COLO668 (cell line): ENCODE measurements at regions not wholly inside any gene's neighbourhood (a gene's known extent, or its start where the extent isn't known, plus 50 kb on each side); places are given as distances from the start of the nearest gene placed in this dataset.
"Not testable (repeated sequence)": the region's sequence is repeated elsewhere in the genome, so short reads cannot be mapped to it uniquely, and the experiment has no call there.

Source experiments
- DNase-seq: peaks from one replicate; lab custom pipeline; 2025; ENCODE audit not compliant: unreplicated experiment; lab: John Stamatoyannopoulos, UW

DNA sequence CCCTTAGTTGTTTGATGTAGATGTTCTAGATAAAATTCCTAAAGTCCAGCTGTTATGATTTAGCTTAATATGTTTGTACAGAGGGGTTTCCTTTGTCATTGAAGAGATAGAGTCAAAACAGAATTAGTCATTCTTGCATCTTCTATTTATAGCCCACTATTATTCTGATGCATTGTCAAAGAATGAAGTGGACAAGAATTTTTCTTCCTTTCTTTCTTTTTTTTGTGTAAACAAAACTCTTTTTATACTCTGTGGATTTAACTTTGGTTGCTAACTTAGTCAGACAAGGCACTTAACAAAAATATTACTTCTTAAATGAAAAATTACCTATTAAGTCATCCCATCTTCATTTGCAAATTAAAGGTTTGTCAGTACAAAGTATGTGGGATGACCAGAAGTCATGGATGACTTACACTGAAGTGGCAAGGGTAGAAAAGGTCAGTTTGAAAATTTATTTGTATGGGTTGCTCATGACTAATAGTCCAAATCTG lies 215.6 kb upstream of the DDHD1 start:
- no peak for DNase-seq

DNA sequence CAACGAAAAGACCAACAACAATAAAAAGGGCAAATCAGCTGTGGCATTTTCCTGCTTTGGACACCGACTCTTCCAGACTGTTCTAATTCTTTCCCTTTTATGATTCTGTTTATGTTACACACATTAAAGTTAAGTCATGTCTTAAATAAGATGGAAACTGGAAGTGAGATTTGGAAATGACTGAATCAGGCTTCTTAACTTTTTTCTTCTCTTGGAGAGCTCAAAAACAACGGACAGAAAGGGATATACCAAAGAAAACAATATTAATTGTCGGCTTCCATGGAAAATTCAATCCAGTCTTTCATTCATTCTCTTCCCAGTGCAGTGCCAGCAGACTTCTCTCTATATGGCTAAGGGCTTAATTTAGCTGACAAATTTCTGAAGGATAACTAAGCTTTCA lies 214.9 kb upstream of the DDHD1 start:
- no peak for DNase-seq

DNA sequence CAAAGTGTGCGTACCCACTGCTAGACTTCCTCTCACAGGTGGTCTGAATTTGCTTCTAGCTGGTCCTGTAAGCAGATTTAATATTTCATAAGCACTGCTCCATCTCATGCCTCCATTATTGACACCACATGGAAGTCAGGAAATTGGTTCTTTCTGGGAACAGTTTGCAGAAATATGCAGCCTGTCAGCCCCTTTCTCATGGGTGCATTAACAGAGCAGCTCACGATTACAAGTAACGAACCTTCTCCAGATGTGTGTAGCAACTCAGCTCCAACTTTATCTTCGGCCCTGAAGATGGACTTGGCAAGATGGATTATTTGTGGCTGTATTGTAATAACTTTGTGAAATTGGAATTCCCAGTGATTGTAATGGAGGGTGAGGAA lies 214.5 kb upstream of the DDHD1 start:
- no peak for DNase-seq

DNA sequence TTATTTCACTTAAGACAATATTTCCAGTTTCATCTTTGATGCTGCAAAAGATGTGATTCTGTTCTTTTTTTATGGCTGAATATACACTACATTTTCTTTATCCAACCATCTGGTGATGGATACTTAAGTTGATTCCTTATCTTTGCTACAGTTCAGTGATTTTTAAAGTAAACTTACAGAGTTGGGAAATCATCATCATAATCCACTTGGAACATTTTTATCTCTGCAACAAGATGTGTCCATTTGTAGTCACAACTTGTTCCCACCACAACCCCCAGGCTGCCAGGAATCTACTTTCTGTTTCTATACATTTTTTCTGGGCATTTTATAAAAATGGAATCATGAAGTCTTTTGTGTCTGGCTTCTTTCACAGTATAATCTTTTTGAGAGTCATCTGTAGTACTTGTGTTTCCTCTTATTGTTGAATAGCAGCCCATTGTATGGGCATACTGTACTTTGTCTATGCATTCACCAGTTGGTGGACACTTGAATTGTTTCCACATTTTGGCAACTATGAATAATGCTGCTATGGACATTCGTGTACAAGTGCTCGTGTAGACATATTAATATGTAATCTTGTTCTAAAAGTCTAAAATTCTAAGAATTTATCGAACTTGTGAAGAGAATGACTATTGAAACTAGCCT lies 212.5 kb upstream of the DDHD1 start:
- no peak for DNase-seq

DNA sequence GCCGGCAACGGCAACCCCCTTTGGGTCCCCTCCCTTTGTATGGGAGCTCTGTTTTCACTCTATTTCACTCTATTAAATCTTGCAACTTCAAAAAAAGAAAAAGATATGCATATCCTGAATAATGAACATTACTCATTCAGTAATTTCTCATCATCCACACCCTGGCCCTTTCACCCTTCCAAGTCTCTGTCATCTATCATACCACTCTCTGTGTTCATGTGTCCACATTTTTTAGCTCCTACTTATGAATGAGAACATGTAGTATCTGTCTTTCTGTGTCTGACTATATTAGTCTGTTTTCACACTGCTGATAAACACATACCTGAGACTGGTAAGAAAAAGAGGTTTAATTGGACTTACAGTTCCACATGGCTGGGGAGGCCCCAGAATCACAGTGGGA lies 209.8 kb upstream of the DDHD1 start:
- DNase-seq = not testable (repeated sequence)

DNA sequence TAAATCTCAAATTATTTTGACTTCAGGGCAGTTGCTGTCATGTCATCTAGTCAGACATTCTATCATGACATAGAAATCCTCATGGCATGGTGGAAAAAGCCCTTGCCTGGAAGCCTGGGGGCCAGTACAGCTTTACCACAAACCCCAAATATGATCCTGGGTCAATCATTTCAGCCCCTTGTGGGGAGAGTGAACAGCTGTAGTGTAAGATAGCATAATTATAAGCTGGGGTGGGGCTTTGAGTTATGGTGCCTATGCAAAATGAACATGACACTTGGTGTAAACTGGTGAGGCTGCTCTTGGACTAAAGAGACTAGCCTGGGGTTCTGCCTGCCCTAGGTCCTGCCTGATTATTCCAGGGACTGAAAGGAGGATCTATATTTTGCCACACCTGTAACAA lies 207.7 kb upstream of the DDHD1 start:
- DNase-seq = no peak

DNA sequence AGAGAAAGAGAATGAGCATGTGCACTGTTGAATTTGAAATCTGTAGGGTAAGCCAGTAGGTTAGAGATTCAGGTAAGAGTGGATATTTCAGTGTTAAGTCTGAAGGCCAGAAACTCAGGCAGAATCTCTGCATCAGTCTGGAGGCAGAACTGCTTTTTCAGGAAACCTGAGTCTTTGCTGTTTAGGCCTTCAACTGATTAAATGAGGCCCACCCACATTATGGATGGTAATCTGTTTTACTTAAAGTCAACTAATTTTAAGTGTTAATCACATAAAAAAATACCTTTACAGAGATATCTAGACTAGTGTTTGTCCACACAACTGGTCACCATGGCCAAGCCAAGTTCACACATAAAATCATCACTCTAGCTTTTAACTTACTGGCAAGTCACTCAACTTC lies 205.0 kb upstream of the DDHD1 start:
- DNase-seq = no peak

DNA sequence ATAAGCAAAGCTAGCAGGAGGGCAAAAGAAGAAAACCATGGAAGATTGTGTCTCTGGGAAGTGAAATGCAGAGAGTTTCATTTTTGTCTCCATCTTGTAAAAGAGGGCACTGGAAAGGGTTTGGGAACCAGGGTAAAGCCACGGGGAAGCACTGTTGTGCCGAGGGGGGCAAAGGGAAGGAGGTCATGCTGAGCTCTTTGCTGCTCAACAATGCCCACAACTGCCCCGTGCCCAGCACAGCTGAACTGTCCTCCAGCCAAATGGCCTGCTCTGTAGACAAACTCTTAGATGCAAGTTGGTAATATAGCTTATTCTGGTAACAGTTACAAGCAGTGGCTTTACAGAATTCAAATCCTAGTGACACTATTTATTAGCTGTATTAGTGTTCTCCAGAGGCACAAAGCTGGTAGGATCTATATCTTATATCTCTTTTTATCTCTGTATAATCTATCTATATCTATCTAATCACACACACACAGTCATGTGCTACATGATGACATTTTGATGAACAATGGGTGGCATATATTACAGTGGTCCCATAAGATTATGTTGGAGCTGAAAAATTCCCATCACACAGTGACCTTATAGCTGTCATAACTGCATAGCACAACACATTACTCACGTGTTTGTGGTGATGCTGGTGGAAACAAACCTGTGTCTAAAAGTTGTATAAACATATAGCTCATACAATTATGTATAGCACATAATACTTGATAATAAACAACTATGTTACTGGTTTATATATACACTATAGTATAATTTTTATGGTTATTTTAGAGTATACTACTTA lies 203.4 kb upstream of the DDHD1 start:
- no peak for DNase-seq

DNA sequence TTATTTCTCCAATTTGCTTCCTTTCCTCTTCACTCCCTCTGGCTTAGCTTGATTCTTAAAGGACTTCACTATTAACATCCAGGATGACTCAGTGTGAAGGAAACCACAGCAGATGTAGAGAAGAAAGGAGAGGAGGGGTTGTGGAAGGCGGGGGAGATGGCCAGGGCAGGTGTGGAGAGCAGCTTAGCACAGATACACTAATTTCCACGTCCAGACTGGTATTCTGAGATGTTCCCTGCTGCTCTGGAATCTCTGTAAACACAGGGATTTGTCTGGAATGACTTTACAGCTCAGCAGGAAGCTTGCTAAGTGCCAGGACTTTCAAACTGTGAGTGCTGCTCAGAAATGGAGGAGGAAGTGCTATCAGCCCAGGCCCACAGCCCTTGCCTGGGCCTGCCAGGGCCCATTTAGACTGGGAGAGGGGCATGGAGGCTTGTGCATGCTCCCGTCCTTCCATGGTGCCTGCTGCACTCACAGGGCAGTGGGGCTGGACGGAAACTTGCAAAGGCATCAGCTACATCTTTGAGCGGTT lies 202.5 kb upstream of the DDHD1 start:
- DNase-seq = no peak

DNA sequence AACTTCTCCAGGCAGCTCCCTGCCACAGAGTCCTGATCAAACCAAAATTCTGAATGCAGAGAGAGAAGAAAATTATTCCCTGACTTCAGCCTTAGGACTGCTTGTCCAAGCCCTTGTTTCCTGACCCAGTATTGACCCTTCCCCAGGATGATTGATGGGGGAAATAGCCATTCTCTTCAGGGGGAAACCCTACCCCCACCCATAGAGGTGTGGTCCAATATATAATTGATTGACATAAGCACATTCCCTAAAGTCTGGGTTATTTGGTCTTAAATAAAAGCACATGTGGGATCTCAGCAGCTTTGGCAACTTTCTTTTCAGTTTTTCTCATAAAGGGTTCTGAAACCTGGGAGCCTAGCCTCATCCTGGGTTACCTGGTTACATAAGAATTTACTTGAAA lies 201.2 kb upstream of the DDHD1 start:
- no peak for DNase-seq

DNA sequence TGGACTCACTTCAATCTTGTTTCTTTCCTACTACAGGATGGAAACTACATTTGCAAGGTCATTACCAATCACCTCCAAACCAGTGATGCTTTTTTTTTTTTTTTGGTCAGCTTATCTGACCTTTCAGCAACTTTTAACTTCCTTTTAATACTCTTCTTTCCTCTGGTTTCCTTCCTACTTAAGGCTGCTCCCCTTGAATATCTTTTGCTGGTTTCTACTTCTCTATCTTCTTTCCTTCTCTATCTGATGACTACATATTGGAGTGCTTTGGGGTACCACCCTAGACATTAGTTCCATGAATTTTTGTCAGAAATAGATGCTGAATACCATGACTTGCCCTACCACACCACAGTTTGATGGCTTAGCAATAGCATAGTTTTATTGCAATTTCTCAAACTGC lies 197.7 kb upstream of the DDHD1 start:
- DNase-seq = no peak

DNA sequence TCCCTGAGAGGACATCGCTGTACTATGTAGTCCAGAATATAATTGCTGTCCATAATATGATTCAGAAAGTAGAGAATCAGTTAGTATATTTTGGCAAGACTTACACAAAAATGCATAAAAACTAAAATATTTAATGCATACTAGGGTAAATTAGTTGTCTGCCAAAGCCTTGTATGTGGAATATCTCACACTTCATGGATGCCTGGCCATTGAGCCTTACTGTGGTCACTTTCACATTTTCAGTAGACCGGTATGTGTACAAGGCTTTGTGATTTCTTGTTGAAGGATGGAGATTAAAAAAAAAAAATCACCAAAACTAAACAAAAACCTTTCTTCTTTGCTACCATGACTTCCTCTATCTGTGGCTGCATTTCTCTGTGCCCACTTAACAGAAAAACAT lies 197.3 kb upstream of the DDHD1 start:
- DNase-seq = no peak

DNA sequence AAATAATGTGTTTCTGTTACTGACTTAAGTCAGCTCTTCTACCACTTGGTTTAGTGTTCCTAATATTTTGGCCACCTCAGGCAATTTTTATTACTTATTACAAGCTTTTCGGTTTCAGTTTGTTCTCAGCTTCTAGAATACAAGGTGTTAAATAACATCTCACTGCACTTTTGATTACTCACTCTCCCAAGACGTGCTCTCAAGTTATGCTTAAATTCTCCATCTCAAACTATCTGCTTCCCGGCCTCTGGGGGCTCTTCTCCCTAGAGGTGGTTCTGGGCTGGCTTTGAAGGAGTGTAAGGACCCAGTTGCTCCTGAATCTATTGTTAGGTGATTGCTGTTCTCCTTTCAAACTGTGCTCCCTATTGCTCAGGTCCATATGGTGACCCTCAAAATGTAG lies 193.9 kb upstream of the DDHD1 start:
- DNase-seq = no peak

DNA sequence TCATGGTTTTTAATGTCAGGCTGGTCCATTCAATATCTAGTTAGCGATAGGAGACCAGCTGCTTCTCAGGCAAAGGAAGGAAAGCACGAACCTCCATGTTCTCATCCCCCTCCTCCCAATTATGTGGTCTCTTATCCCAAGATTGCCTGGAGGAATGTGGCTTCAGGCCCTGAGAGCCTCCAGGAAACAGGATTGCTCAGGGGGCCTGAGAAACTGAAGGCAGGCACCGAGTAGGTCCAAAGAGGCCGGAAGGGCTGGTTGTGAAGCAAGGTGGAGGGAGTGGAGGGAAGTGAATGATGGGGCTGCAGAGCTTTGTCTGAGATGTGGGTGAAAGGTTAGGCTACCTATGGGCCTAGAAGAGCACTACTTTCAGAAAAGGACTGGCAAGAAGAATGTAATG lies 188.2 kb upstream of the DDHD1 start:
- no peak for DNase-seq

DNA sequence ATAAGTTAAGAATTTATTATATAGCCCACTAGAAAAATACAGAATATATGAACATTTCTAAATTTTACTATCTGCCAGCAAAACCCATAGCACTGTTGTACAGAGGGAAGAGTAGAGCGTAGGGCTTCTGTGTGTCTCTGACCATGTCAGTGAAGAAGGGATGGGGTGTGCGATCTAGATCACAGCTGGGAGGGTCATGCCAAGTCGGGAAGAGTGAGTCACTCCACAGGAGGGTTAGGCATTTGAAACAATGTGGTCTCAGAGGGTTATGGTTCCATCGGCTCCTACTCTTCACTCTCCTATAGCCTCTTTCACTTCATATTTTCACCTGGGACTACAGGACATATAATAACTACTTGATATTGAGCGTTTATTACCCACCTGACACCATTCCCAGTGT lies 185.1 kb upstream of the DDHD1 start:
- no peak for DNase-seq

DNA sequence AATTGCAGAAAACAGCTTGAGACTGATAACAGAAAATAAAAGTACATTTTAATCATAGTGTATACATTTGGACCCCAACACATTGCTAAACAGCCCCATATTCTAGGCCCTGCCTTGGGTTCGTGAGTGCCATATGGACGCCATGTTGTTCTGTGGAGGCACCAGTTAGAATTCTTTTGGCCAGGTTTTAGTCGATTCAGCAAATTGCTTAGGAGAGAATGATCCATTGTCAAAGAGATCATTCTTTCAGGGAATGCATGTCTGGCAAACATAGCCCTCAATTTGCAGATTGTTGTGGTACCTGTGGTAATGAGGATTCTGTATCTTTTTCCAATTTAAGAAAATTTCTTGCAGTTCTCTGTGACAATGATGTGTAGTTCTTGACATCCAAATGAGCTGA lies 183.6 kb upstream of the DDHD1 start:
- no peak for DNase-seq

DNA sequence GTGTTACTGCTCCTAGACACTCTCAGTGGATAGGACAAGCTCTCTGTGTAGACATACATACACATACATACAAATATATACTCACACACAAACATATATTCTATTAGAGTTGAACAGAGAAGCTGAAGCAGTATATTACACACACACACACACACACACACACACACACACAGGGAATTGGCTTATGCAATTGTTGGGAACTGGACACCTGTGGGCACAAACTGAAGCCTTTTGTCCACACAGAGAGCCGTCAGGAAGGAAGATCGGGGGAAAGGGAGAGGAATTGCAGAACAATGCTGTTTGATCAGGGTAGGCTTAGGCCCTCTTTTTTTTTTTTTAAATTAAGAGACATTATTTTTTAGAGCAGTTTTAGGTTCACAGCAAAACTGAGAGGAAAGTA lies 180.7 kb upstream of the DDHD1 start:
- DNase-seq = no peak

DNA sequence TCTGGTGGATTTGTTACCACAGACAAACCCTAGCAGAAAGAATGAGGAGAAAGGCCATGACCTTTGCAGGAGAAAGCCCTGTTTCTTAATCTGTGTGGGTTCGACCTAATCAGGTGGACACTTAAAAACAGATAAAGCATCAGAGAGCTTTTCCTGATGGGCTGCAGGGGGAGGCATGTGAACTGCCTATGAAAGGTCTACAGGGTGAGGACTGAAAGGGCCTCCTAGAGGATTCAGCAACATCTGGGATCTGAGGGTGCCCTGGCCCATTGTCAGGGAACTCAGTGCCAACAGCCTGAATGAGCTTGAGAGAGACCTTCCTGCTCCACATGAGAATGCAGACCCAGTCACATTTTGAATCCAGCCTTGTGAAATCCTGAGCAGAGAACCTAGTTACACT lies 178.8 kb upstream of the DDHD1 start:
- DNase-seq = no peak

DNA sequence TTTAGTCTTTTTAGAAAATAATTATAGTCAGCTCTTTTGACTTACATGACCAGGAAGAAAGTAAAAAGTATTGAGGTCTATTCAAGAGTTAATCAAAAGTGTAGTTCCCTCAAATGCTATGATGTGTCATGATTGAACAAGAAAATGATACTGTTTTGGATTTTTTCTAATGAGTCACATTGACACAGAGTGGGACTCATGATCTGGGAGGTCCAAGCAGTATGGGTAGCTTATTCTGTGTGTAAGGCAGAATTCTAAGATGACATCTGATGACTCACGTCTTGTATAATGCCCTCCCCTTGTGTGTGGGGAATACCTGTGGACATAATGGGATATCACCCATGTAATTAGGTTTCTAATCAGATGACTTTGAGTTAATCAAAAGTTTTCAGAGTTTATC lies 178.1 kb upstream of the DDHD1 start:
- no peak for DNase-seq

DNA sequence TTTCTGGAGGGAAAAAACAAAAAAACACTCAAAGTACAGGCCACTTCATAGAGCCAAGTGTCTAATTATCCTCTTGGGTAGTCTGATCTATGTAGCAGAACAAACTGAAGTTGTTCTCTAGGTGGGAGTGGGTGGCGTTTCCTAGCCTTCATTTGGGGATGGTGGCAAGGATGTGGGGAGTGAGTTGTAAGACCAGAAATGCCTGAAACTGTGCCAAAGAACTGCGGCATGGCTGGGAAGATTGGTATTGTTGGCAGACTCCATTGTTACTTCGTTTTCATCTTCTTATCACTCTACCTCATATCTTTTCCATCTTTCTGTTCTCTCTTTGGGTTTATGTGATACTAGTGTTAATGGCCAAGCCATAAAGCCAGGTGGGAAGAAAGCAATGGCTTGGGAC lies 177.3 kb upstream of the DDHD1 start:
- DNase-seq = no peak

DNA sequence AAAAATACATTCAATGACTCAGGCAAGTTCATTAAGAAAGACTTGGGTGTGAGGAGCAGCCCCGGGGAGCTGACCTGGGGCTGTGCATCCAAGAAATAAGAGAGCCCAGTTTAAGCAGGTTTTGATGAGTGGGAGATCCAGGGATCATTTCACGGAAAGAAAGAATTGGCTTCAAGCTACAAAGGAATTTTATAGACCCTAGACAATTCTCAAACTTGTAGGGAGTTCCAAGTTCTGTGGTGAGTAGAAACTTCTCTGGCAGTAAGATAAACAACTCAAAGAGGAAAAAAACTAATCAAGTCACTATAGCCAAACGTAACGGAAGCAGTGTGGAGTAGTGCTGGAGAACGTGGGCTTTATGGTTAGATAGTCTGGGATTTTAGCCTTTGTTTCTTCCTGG lies 175.7 kb upstream of the DDHD1 start:
- DNase-seq = no peak

DNA sequence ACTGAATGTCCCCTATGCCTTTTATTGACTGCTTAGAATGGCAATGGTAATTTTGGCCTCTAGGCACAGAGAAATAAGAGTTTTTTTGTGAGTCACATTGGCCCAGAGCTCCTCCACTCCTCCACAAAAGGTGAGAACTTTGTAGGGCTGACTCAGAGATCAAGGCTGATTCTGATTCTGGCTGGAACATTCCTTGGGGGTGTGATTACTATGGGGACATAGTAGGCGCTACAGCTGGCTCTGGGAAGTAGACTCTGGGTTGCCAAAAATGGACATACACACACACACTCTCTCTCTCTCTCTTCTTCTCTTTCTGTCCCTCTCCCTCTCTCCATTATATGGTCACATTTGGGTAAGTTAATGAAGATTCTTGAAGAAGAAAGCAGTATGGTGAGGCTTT lies 174.6 kb upstream of the DDHD1 start:
- DNase-seq = no peak
